PC-9 (cell line): ENCODE measurements at regions not wholly inside any gene's neighbourhood (a gene's known extent, or its start where the extent isn't known, plus 50 kb on each side); places are given as distances from the start of the nearest gene placed in this dataset.

Experiments
- BruUV-seq: library from RNA; stranded (reverse); fragments of 400-500 nt; replicated peaks from 2 replicates; lab custom pipeline; 2021; lab: Mats Ljungman, UMichigan
- CTCF ChIA-PET: fragments of 300-600 bp; sonication (Branson Sonifier 250); formaldehyde crosslinking; loops from one replicate; lab custom pipeline; 2022; ENCODE audit warnings: antibody characterized with exemption; lab: Charles Lee
- POLR2A ChIA-PET: fragments of 300-600 bp; sonication (Branson Sonifier 250); formaldehyde crosslinking; loops from one replicate; lab custom pipeline; 2022; ENCODE audit warnings: antibody characterized with exemption; ENCODE audit not compliant: unreplicated experiment; lab: Charles Lee
- DNase-seq, 2 experiments: peaks; one replicate each; pipeline versions ENCODE4 v3.0.0 to v3.0.0-alpha.2; 2015 to 2022; ENCODE audit warnings: mixed read lengths in 1 of 2
- H2AFZ ChIP-seq: fragments of 200-600 bp; sonication (generic); 2 replicates; pipeline ENCODE4 v1.8.1; 2017; ENCODE audit warnings: antibody characterized with exemption
- H3F3A ChIP-seq: fragments of 200-600 bp; sonication (generic); 2 replicates; pipeline ENCODE4 v1.8.1; 2017; ENCODE audit warnings: antibody characterized with exemption, mild to moderate bottlenecking, low read depth; ENCODE audit not compliant: insufficient read depth
- H3K27ac ChIP-seq: fragments of 200-600 bp; sonication (generic); 2 replicates; pipeline ENCODE4 v1.6.1; 2016; ENCODE audit warnings: mixed run types
- H3K27me3 ChIP-seq: fragments of 200-600 bp; sonication (generic); 2 replicates; pipeline ENCODE4 v1.6.1; 2016; ENCODE audit warnings: low read depth, mixed run types; ENCODE audit not compliant: insufficient read depth
- H3K36me3 ChIP-seq: fragments of 200-600 bp; sonication (generic); 2 replicates; pipeline ENCODE4 v1.6.1; 2016; ENCODE audit warnings: low read depth, mixed run types
- H3K4me1 ChIP-seq: fragments of 200-600 bp; sonication (generic); replicated peaks from 2 replicates; pipeline ENCODE4 v1.6.1; 2016; ENCODE audit warnings: mixed run types; ENCODE audit not compliant: insufficient read depth
- H3K4me2 ChIP-seq: fragments of 200-600 bp; sonication (generic); 2 replicates; pipeline ENCODE4 v1.6.1; 2017; ENCODE audit warnings: mixed run types
- H3K4me3 ChIP-seq: fragments of 200-600 bp; sonication (generic); 2 replicates; pipeline ENCODE4 v1.6.1; 2016; ENCODE audit warnings: mixed run types
- H3K79me2 ChIP-seq: fragments of 200-600 bp; sonication (generic); 2 replicates; pipeline ENCODE4 v1.6.1; 2017; ENCODE audit warnings: low read depth, mixed run types
- H3K9me2 ChIP-seq: fragments of 200-600 bp; sonication (generic); 2 replicates; pipeline ENCODE4 v1.8.1; 2017; ENCODE audit warnings: mild to moderate bottlenecking; ENCODE audit not compliant: insufficient read depth
- H3K9me3 ChIP-seq: fragments of 200-600 bp; sonication (generic); 2 replicates; pipeline ENCODE4 v1.8.1; 2016; ENCODE audit warnings: low read depth; ENCODE audit not compliant: insufficient read depth
- H4K20me1 ChIP-seq: fragments of 200-600 bp; sonication (generic); 2 replicates; pipeline ENCODE4 v1.8.1; 2017; ENCODE audit not compliant: insufficient read depth
- EZH2 ChIP-seq: fragments of 200-600 bp; sonication (generic); IDR thresholded peaks from 2 replicates; pipeline ENCODE4 v1.8.0; 2017; ENCODE audit warnings: antibody characterized with exemption, low read depth
- intact Hi-C: fragments of 100-400 bp; cut with micrococcal nuclease; formaldehyde crosslinking; loops from one replicate; pipeline ENCODE4 v1.10.0; 2022; ENCODE audit not compliant: unreplicated experiment
- TF ChIP-seq, protein P1 (sequence below): fragments of 200-600 bp; sonication (generic); conservative IDR thresholded peaks from 2 replicates; pipeline ENCODE4 v1.6.1; 2017; ENCODE audit warnings: mixed run types, antibody characterized with exemption, mild to moderate bottlenecking, moderate library complexity

DNA sequence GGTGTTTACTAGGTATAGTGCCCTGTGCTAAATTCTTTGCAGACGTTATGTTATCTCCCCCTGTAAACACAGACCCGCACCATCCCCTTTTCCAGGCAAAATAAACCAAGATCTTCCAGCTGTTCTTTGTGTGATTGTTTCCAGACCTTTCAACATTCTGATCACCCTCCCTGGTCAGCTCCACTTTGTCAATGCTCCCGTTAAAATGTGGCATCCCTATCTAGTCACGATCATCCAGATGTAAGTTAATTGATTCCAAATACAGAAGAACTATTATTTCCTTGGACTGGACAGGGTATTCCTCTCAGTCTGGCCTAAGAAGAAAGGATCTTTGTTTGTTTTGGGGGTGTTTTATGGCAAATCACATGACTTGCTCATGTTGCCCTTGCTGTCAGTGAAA lies 127.6 kb upstream of the ARID2 start:
- no peak overlapping the region for H3K4me2 ChIP-seq
- no peaks in the 10 kb centered on the region for H3K9me3 ChIP-seq
- no peaks in the 10 kb centered on the region for H3K79me2 ChIP-seq
- H3K9me2 ChIP-seq, result no peaks in the 10 kb centered on the region
- H3K27me3 ChIP-seq, result no peaks in the 10 kb centered on the region
- DNase-seq, result no peak
- no peaks in the 10 kb centered on the region for H3K36me3 ChIP-seq
- no TSS peak for BruUV-seq
- H3K4me1 ChIP-seq, result no peaks in the 10 kb centered on the region
- no peaks in the 10 kb centered on the region for H3F3A ChIP-seq
- POLR2A ChIA-PET, result no interaction called here
- intact Hi-C loops, result no loop called here
- H3K4me3 ChIP-seq, result no peak overlapping the region
- no peak overlapping the region for H2AFZ ChIP-seq
- TF ChIP-seq, protein P1, sequence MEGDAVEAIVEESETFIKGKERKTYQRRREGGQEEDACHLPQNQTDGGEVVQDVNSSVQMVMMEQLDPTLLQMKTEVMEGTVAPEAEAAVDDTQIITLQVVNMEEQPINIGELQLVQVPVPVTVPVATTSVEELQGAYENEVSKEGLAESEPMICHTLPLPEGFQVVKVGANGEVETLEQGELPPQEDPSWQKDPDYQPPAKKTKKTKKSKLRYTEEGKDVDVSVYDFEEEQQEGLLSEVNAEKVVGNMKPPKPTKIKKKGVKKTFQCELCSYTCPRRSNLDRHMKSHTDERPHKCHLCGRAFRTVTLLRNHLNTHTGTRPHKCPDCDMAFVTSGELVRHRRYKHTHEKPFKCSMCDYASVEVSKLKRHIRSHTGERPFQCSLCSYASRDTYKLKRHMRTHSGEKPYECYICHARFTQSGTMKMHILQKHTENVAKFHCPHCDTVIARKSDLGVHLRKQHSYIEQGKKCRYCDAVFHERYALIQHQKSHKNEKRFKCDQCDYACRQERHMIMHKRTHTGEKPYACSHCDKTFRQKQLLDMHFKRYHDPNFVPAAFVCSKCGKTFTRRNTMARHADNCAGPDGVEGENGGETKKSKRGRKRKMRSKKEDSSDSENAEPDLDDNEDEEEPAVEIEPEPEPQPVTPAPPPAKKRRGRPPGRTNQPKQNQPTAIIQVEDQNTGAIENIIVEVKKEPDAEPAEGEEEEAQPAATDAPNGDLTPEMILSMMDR, result no peak
- H3K27ac ChIP-seq, result no peak overlapping the region
- CTCF ChIA-PET, result no interaction called here
- H4K20me1 ChIP-seq, result no peaks in the 10 kb centered on the region; the same call in 1 of the 2 replicates

DNA sequence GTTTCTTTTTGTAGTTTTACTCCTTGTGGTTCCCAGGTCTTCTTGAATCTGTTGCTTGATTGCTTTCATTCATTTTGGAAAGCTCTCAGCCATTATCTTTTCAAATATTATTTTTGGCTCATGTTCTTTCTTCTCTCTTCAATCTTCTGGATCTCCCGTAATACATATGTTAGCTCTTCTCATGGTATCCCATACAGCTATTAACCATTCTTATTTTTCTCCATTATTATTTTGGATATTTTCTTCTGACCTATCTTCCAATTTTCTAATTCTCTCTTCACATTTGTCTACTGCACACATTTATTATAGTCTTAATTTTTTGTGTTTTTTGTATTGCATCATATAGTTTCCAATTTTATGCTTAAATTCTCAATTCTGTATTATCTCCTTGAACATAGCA lies 123.9 kb upstream of the ARID2 start:
- Histone ChIP-seq H2AFZ (no peak overlapping the region), H3K27me3 (no peaks in the 10 kb centered on the region), H3K4me1 (no peaks in the 10 kb centered on the region), H3K36me3 (no peaks in the 10 kb centered on the region), H4K20me1 (no peaks in the 10 kb centered on the region; the same call in 1 of the 2 replicates), H3F3A (no peaks in the 10 kb centered on the region), H3K79me2 (no peaks in the 10 kb centered on the region), H3K9me3 (no peaks in the 10 kb centered on the region), H3K4me3 (no peak overlapping the region), H3K27ac (no peak overlapping the region), H3K9me2 (no peaks in the 10 kb centered on the region), H3K4me2 (no peak overlapping the region)
- TF ChIP-seq, protein P1, result no peak
- no peak for TF ChIP-seq EZH2
- no peak for DNase-seq
- POLR2A ChIA-PET, result no interaction called here
- intact Hi-C loops, result no loop called here
- CTCF ChIA-PET, result no interaction called here
- no TSS peak for BruUV-seq

DNA sequence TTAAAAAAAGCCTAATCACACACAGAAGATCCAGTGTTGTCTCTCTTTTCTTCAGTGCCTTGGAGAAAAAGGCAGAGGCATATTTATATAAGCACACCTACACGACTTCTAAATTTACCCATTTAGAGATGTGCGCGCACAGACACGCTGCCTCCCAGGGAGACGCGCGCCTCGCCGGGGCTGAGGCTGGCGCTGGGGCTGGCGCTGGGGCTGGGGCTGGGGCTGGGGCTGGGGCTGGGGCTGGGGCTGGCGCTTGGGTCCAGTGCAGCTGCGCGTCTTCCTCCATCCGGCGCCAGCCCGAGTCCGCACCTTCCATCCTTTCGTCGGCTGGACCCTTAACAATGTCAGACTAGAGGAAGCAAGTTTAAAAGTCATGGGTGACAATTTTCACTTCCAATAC lies 118.4 kb upstream of the ARID2 start:
- Histone ChIP-seq H3K27me3 (no peaks in the 10 kb centered on the region), H3K9me3 (no peaks in the 10 kb centered on the region), H3K9me2 (no peaks in the 10 kb centered on the region), H3F3A (no peaks in the 10 kb centered on the region), H3K4me1 (peaks cover 13% of the 10 kb centered on the region; the same call in 1 of the 2 replicates), H4K20me1 (no peaks in the 10 kb centered on the region; the same call in 1 of the 2 replicates), H3K4me2 (no peak overlapping the region), H3K27ac (no peak overlapping the region), H3K79me2 (no peaks in the 10 kb centered on the region), H3K4me3 (no peak overlapping the region), H2AFZ (no peak overlapping the region), H3K36me3 (no peaks in the 10 kb centered on the region)
- intact Hi-C loops, result no loop called here
- no TSS peak for BruUV-seq
- CTCF ChIA-PET, result no interaction called here
- DNase-seq, result no peak
- TF ChIP-seq, protein P1, result no peak
- TF ChIP-seq EZH2, result no peak
- POLR2A ChIA-PET, result no interaction called here
